ENCODE measurements at regions not wholly inside any gene's neighbourhood (a gene's known extent, or its start where the extent isn't known, plus 50 kb on each side); places are given as distances from the start of the nearest gene placed in this dataset.

- no peak overlapping the region for H3K4me3 Mint-ChIP-seq (ENCODE audit: unreplicated experiment)
- no peaks in the 10 kb centered on the region for H3K4me1 Mint-ChIP-seq (ENCODE audit: unreplicated experiment)
- H3K9me3 Mint-ChIP-seq (ENCODE audit: unreplicated experiment): peaks cover 31% of the 10 kb centered on the region
- H3K27me3 Mint-ChIP-seq (ENCODE audit: unreplicated experiment): no peaks in the 10 kb centered on the region
- DNase-seq (ENCODE audit: low spot score): no peak
- no peak for TF ChIP-seq CTCF (IDR thresholded peaks at IDR 0.05; ENCODE audit: unreplicated experiment)
- no peak overlapping the region for H3K27ac Mint-ChIP-seq (ENCODE audit: unreplicated experiment)
- H3K36me3 Mint-ChIP-seq (ENCODE audit: low read depth, unreplicated experiment): peaks cover 11% of the 10 kb centered on the region
Observed at GRCh38 chr7:68676813-68677535, 921.3 kb upstream of the AUTS2 start.

GRCh38 chr7:68678196-68678595 lies 920.1 kb upstream of the AUTS2 start:
- H3K4me3 Mint-ChIP-seq (ENCODE audit: unreplicated experiment): no peak overlapping the region
- H3K4me1 Mint-ChIP-seq (ENCODE audit: unreplicated experiment): no peaks in the 10 kb centered on the region
- DNase-seq (ENCODE audit: low spot score): no peak
- peaks cover 31% of the 10 kb centered on the region for H3K9me3 Mint-ChIP-seq (ENCODE audit: unreplicated experiment)
- H3K36me3 Mint-ChIP-seq (ENCODE audit: low read depth, unreplicated experiment): peaks cover 11% of the 10 kb centered on the region
- TF ChIP-seq CTCF (IDR thresholded peaks at IDR 0.05; ENCODE audit: unreplicated experiment): no peak
- H3K27ac Mint-ChIP-seq (ENCODE audit: unreplicated experiment): no peak overlapping the region
- no peaks in the 10 kb centered on the region for H3K27me3 Mint-ChIP-seq (ENCODE audit: unreplicated experiment)

GRCh38 chr7:68679459-68680234 lies 918.6 kb upstream of the AUTS2 start:
- H3K27ac Mint-ChIP-seq (ENCODE audit: unreplicated experiment): no peak overlapping the region
- peaks cover 8% of the 10 kb centered on the region for H3K36me3 Mint-ChIP-seq (ENCODE audit: low read depth, unreplicated experiment)
- no peaks in the 10 kb centered on the region for H3K4me1 Mint-ChIP-seq (ENCODE audit: unreplicated experiment)
- no peak overlapping the region for H3K4me3 Mint-ChIP-seq (ENCODE audit: unreplicated experiment)
- no peak for DNase-seq (ENCODE audit: low spot score)
- no peak for TF ChIP-seq CTCF (IDR thresholded peaks at IDR 0.05; ENCODE audit: unreplicated experiment)
- peaks cover 31% of the 10 kb centered on the region for H3K9me3 Mint-ChIP-seq (ENCODE audit: unreplicated experiment)
- no peaks in the 10 kb centered on the region for H3K27me3 Mint-ChIP-seq (ENCODE audit: unreplicated experiment)

- H3K36me3 Mint-ChIP-seq (ENCODE audit: low read depth, unreplicated experiment): peaks cover 12% of the 10 kb centered on the region
- peaks cover 3% of the 10 kb centered on the region for H3K27me3 Mint-ChIP-seq (ENCODE audit: unreplicated experiment)
- no peak for TF ChIP-seq CTCF (IDR thresholded peaks at IDR 0.05; ENCODE audit: unreplicated experiment)
- DNase-seq (ENCODE audit: low spot score): no peak
- H3K27ac Mint-ChIP-seq (ENCODE audit: unreplicated experiment): no peak overlapping the region
- H3K4me1 Mint-ChIP-seq (ENCODE audit: unreplicated experiment): no peaks in the 10 kb centered on the region
- peaks cover 35% of the 10 kb centered on the region for H3K9me3 Mint-ChIP-seq (ENCODE audit: unreplicated experiment)
- no peak overlapping the region for H3K4me3 Mint-ChIP-seq (ENCODE audit: unreplicated experiment)
Observed at GRCh38 chr7:68680235-68680872, 917.9 kb upstream of the AUTS2 start.
